ENCODE measurements at regions not wholly inside any gene's neighbourhood (a gene's known extent, or its start where the extent isn't known, plus 50 kb on each side); places are given as distances from the start of the nearest gene placed in this dataset.

GRCh38 chr6:74091794-74092157, 395.8 kb downstream of the CD109 start:
- Histone ChIP-seq H3K4me3 (ENCODE audit: low read depth, low read length) (no peak overlapping the region), H3K9me3 (no peaks in the 10 kb centered on the region), H3K36me3 (no peaks in the 10 kb centered on the region), H3K27me3 (no peaks in the 10 kb centered on the region), H3K4me1 (no peaks in the 10 kb centered on the region)
- TF ChIP-seq CTCF (IDR thresholded peaks at IDR 0.05; ENCODE audit: low read depth, low read length): no peak
- DNase-seq: no peak

GRCh38 chr6:74091136-74091793, 395.3 kb downstream of the CD109 start:
- H3K27me3 ChIP-seq: no peaks in the 10 kb centered on the region
- no peak overlapping the region for H3K4me3 ChIP-seq (ENCODE audit: low read depth, low read length)
- TF ChIP-seq CTCF (IDR thresholded peaks at IDR 0.05; ENCODE audit: low read depth, low read length): peak; percentile 62
- no peaks in the 10 kb centered on the region for H3K9me3 ChIP-seq
- H3K36me3 ChIP-seq: no peaks in the 10 kb centered on the region
- no peaks in the 10 kb centered on the region for H3K4me1 ChIP-seq
- DNase-seq: no peak

- H3K4me3 ChIP-seq (ENCODE audit: low read depth, low read length): no peak overlapping the region
- TF ChIP-seq CTCF (IDR thresholded peaks at IDR 0.05; ENCODE audit: low read depth, low read length): no peak
- no peaks in the 10 kb centered on the region for H3K9me3 ChIP-seq
- no peak for DNase-seq
- no peaks in the 10 kb centered on the region for H3K27me3 ChIP-seq
- no peaks in the 10 kb centered on the region for H3K36me3 ChIP-seq
- no peaks in the 10 kb centered on the region for H3K4me1 ChIP-seq
These were observed 391.9 kb downstream of the CD109 start for GRCh38 chr6:74087899-74088298.

- no peaks in the 10 kb centered on the region for H3K27me3 ChIP-seq
- H3K36me3 ChIP-seq: no peaks in the 10 kb centered on the region
- H3K9me3 ChIP-seq: no peaks in the 10 kb centered on the region
- H3K4me1 ChIP-seq: no peaks in the 10 kb centered on the region
- H3K4me3 ChIP-seq (ENCODE audit: low read depth, low read length): no peak overlapping the region
- no peak for DNase-seq
- no peak for TF ChIP-seq CTCF (IDR thresholded peaks at IDR 0.05; ENCODE audit: low read depth, low read length)
These were observed 379.9 kb downstream of the CD109 start for GRCh38 chr6:74075896-74076295.

DNA sequence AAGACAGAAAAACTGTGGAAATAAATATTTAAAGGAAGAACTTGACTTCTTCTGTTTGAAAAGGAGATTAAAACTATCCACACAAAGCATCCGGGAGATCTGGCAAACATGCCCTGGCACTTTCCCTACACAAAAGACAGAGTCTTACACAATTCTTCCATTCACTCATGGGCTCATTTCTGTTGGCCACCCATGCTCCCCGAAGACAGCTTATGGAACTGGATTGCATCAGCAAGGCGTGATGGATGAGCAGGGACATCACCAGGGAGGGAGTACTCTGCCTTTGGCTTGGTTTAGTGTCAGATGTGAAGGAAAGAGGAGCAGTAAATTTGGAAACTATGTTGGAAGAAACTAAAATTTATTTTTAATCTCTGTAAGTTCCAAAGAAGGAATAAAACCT, 379.3 kb downstream of the CD109 start:
- Histone ChIP-seq H3K4me1 (no peaks in the 10 kb centered on the region), H3K36me3 (no peaks in the 10 kb centered on the region), H3K4me3 (ENCODE audit: low read depth, low read length) (no peak overlapping the region), H3K27me3 (no peaks in the 10 kb centered on the region), H3K9me3 (no peaks in the 10 kb centered on the region)
- no peak for DNase-seq
- no peak for TF ChIP-seq CTCF (IDR thresholded peaks at IDR 0.05; ENCODE audit: low read depth, low read length)

- no peaks in the 10 kb centered on the region for H3K36me3 ChIP-seq
- no peak for TF ChIP-seq CTCF (IDR thresholded peaks at IDR 0.05; ENCODE audit: low read depth, low read length)
- DNase-seq: no peak
- H3K27me3 ChIP-seq: no peaks in the 10 kb centered on the region
- no peak overlapping the region for H3K4me3 ChIP-seq (ENCODE audit: low read depth, low read length)
- H3K4me1 ChIP-seq: no peaks in the 10 kb centered on the region
- H3K9me3 ChIP-seq: no peaks in the 10 kb centered on the region
These were observed 378.6 kb downstream of the CD109 start for GRCh38 chr6:74074645-74075044.
